GM12874 (cell line): ENCODE measurements at regions not wholly inside any gene's neighbourhood (a gene's known extent, or its start where the extent isn't known, plus 50 kb on each side); places are given as distances from the start of the nearest gene placed in this dataset.

Source experiments
- TF ChIP-seq, protein P1 (sequence below): IDR thresholded peaks from 2 replicates; pipeline ENCODE4 v1.5.1; 2011; ENCODE audit warnings: low read depth, mild to moderate bottlenecking, control low read depth, low read length, moderate library complexity; ENCODE audit not compliant: insufficient read depth

DNA sequence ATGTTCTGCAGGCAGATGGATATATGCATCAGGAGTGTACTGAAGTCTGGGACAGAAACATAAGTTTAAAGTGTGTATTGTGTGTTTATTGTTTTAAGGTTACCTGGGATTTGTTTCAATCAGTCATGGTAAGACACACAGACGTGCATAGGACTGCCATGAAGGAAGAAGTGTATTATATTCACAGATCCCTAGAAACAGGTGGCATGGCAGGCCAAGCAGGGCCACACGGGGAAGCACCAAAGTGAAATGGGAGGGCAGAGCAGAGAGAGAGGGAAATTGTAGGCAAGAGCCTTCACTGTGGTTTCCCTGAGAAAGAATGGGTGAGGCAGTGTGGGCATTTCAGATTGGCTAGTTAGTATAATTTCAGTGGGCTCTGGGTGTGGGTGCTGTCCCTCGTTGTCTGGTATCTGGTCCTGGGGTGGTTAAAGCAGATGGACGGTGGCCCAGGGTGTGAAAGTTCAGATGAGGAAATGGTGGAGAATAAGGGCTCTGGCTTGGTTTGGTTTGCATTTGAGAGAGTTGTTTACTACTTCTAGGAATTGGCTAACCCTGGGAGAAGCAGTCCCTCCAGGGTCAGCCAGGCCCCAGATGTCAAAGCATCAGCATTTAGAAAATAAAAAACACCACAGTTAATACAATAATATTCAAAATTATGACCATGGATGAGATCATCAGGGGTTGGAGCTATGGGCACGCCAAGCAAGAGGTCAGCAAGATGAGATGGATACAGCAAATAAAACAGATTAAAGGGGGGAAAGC lies 160.0 kb downstream of the LRRC30 start:
- TF ChIP-seq, protein P1, sequence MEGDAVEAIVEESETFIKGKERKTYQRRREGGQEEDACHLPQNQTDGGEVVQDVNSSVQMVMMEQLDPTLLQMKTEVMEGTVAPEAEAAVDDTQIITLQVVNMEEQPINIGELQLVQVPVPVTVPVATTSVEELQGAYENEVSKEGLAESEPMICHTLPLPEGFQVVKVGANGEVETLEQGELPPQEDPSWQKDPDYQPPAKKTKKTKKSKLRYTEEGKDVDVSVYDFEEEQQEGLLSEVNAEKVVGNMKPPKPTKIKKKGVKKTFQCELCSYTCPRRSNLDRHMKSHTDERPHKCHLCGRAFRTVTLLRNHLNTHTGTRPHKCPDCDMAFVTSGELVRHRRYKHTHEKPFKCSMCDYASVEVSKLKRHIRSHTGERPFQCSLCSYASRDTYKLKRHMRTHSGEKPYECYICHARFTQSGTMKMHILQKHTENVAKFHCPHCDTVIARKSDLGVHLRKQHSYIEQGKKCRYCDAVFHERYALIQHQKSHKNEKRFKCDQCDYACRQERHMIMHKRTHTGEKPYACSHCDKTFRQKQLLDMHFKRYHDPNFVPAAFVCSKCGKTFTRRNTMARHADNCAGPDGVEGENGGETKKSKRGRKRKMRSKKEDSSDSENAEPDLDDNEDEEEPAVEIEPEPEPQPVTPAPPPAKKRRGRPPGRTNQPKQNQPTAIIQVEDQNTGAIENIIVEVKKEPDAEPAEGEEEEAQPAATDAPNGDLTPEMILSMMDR, result no peak

DNA sequence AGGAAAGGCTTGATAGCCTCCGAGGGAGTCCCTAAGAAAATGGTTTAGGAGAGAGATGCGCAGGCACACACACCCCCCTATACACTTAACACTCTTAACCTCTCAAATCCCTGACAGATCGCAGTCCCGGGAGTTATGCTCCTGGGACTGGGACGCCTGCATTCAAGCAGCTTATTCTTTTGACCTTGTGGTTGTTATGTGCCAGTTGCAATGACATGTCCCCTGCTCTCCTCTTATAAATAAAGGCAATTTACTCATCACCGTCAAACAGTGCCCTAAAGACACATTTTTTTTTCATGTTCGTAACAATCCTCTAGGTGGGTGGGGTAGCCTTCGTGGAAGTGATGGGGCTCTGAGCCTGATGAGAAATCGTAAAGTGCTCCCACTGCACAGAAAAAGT lies 162.2 kb downstream of the LRRC30 start:
- TF ChIP-seq, protein P1, result no peak

DNA sequence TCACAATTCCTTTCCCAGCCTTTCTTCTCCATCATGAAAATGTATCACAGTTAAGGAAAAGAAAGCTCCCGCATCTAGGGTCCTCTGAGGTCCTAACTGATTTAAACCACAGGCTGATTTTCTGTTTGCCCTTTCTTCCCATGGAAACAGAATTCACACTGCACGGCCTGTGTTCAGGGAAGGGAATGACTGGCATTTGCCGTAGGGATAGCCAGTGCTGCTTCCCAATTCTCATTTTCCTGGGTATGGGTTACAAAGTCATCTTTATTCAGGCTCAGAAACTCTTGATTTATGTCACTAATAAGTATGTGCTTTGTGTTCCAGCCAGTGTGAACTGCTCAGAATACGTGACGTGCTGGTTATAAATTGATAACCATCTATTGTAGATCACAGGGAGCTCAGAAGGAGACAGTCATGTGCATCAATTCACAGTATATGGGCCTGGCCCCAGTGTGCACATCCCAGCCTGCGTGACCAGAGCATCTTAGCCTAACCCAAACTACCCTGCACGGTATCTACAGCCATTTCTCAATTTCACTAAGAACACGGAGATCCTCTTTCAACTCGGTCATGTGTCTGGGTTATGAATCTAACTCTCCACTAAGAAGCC lies 163.3 kb downstream of the LRRC30 start:
- TF ChIP-seq, protein P1, result no peak

DNA sequence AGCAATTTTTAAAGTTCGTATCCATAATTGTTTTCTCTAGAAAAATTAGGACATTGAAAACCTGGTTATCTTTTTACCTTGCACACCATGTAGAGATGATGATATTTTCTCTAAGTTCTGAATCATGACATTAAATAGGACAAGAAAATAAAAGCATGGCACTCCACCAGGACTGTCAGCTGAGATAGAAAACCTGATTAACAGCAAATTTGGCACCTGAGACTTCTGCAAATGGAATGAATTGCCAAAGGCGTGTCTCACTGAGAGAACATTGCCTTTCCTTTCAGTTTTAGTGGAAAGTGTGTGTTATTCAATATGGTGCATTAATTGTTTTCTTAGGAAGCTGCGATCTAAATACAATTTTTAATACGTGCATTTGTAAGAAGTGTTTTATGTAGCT lies 164.7 kb downstream of the LRRC30 start:
- TF ChIP-seq, protein P1, result no peak

DNA sequence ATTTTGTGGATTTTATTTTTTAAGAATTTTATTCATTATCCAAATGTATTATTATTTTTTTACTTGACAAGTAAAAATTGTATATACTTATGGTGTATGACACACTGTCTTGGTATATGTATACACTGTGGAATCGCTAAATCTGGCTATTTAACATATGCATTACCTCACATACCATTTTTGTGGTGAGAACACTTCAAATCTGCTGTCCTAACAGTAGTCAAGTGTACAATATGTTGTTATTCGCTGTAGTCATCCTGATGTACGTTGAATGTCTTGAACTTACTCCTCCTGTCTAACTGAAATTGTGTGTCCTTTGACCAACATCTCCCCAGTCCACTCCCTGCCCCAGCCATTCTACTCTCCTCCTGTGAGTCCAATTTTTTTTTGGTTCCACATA lies 153.2 kb upstream of the PTPRM start:
- TF ChIP-seq, protein P1, result no peak

DNA sequence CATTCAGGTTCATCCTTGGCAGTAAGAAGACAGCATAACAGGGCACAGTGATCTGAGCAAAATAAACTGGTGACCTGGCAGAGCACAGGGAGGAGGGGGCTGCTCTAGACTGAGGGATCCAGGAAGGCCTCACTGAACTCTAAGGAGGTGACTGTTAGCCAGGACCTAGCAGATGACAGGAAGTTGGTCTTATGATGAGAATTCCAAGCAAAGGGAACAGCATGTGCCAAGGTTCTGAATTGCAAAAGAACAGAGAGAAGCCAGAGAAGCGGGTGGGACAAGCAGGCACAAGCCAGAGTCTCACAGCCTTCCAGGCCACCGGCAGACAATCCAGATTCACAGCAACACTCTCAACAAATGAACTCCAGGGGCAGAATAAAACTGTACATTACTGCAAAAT lies 152.7 kb upstream of the PTPRM start:
- TF ChIP-seq, protein P1, result no peak

DNA sequence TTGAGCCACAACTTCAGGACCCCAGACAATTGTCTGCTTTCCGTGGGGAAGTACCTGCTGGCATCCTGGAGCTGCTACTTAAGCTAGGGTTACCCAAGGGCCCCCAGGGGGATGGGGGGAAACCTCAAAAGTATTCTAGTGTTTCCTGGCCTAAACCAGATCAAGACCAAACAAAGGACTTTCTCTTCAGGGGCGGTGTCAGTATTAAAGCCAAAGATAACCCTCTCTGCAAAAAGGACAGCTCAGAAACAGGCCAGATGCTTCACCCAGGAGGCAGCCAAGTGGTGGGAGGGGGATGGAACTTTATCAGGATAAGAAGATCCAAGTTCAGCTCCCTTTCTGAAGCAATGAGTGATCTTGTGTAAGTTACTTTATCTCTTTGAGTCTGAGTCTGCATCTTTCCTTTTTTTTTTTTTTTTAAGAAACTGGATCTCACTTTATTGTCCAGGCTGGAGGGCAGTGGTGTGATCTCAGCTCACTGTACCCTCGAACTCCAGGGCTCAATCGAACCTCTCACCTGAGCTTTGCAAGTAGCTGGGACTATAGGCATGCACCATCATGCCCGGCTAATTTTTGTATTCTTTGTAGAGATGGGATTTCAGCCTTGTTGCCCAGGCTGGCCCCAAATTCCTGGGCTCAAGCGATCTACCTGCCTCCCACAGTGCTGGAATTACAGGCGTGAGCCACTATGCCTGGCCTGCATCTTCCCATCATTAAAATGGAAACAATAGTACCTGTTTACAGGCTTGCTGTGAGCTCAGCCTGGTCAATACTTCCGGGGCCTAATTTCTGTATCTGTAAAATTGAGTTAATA lies 151.8 kb upstream of the PTPRM start:
- TF ChIP-seq, protein P1, result no peak
